ENCODE measurements at regions not wholly inside any gene's neighbourhood (a gene's known extent, or its start where the extent isn't known, plus 50 kb on each side); places are given as distances from the start of the nearest gene placed in this dataset.

- TF ChIP-seq POLR2A (IDR thresholded peaks at IDR 0.05) (no peak), CTCF (IDR thresholded peaks at IDR 0.05) (no peak)
Measured at GRCh38 chr6:135637701-135638100, 140.2 kb upstream of the AHI1 start.
